GM10266 (cell line): ENCODE measurements at regions not wholly inside any gene's neighbourhood (a gene's known extent, or its start where the extent isn't known, plus 50 kb on each side); places are given as distances from the start of the nearest gene placed in this dataset.

Source experiments
- DNase-seq: peaks from one replicate; pipeline ENCODE4 v3.0.0; 2012; ENCODE audit errors: extremely low spot score
- CTCF ChIP-seq: IDR thresholded peaks from 2 replicates; pipeline ENCODE4 v1.5.1; 2012; ENCODE audit warnings: mild to moderate bottlenecking, low read depth; ENCODE audit not compliant: control insufficient read depth, insufficient read depth; ENCODE audit errors: missing control alignments

DNA sequence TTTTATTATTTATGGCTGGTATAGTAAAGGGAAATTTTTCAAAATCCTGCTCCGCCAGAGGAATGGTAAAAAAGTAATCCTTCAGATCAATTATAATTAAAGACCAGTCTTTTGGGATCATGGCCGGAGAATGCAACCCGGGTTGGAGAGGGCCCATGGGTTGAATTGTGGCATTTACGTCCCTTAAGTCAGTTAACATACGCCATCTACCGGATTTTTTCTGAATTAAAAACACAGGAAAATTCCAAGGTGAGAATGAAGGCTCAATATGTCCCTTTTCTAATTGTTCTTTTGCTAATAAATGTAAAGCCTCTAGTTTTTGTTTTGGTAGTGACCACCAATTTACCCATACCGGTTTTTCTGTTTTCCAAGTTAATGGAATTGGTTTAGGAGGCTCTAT, 602.8 kb downstream of the ALG10 start:
- no peak for TF ChIP-seq CTCF
- DNase-seq = peak; percentile 1

- no peak for DNase-seq
- no peak for TF ChIP-seq CTCF
Measured at GRCh38 chr12:34626363-34627157, 604.3 kb downstream of the ALG10 start.
